Activated CD8-positive, alpha-beta memory T cell treated with anti-CD3 and anti-CD28 coated beads for 36 hours (primary cell): ENCODE measurements at regions not wholly inside any gene's neighbourhood (a gene's known extent, or its start where the extent isn't known, plus 50 kb on each side); places are given as distances from the start of the nearest gene placed in this dataset.

ENCODE experiments used
- CTCF ChIA-PET: fragments of 350-600 bp; sonication (Branson Sonifier 250); formaldehyde crosslinking; loops from one replicate; lab custom pipeline; 2021; ENCODE audit warnings: antibody characterized with exemption; lab: Charles Lee
- POLR2A ChIA-PET: fragments of 350-600 bp; sonication (Branson Sonifier 250); formaldehyde crosslinking; loops from one replicate; lab custom pipeline; 2021; ENCODE audit warnings: antibody characterized with exemption; lab: Charles Lee

DNA sequence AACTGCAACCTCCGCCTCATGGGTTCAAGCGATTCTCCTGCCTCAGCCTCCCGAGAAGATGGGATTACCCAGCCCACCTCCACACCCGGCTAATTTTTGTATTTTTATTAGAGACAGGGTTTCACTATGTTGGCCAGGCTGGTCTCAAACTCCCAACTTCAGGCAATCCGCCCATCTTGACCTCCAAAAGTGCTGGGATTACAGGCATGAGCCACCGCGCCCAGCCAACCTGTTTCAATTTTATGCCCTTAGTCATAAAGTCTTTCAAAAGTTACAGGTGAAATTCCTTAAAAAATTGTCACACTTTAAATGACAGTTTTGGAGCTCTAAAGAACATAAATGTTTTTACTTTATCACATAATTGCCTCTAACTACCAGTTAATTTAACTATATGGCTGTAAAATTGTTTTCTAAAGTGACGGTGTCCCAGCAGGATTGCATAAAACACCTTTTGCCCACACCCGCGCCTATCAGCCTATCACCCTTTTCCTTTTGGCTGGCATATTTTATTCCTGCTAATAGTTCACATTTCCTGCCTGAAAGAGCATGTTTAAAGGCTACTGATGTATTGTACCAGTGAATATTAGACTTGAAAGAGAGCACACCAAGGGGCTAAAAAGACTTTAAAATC, 164.2 kb upstream of the SEMA6D start:
- POLR2A ChIA-PET: no interaction called here

DNA sequence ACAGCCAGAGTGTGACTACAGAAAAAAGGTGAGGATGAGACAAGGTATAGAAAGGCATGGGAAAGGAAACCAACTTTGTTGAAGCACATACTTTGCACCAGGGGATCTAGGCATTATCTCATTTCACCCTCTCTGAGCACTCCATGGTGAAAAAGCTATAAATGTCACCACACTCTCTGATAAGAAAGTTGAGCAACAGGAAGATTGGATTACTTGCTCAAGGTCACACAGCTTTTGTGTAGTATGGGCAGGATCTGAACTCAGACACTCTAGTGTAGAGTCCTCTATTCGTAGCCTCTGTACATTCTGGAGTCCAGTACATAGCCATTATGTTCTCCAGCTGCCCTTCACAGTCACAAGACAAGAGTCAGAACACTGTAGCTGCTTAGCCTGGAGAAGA, 163.4 kb upstream of the SEMA6D start:
- ChIA-PET CTCF (no interaction called here), POLR2A (no interaction called here)

More for the DNA sequence above, 164.2 kb upstream of the SEMA6D start:
- CTCF ChIA-PET: no interaction called here

DNA sequence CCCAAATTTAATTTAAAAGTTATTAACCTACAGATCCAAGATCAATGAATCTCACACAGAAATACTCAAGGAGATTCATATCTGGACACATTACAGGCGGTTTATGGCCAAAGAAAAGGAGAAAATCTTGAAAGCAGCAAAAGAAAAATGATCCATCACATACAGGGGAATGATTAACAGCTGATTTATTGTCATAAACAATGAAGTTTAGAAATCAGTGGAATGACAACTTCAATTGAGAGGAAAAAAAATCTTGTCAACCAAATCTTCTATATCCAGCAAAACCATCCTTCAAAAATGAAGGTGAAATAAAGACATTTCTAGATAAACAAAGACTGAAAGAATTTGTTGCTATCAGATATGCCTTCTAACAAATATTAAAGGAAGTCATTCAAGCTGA, 156.2 kb upstream of the SEMA6D start:
- ChIA-PET POLR2A (no interaction called here), CTCF (no interaction called here)

DNA sequence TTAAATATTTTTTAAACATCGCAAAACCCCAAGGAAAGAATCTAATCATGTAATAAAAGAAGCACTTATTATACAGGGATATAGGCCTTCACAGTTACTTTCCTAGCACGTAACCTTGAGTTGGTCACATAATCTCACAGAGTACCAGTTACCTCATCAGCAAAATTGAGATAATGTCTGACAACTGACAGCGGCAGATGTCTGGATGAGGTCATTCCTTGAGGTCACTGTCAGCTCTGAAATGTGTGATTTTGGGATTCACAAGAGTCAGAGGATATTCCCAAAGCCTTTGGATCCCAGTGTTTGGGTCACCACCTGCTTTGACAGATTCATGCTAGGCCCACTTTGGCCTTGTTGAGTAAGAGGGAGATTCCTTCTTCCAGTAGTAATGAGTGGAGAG, 151.4 kb upstream of the SEMA6D start:
- CTCF ChIA-PET: no interaction called here
- POLR2A ChIA-PET: no interaction called here

DNA sequence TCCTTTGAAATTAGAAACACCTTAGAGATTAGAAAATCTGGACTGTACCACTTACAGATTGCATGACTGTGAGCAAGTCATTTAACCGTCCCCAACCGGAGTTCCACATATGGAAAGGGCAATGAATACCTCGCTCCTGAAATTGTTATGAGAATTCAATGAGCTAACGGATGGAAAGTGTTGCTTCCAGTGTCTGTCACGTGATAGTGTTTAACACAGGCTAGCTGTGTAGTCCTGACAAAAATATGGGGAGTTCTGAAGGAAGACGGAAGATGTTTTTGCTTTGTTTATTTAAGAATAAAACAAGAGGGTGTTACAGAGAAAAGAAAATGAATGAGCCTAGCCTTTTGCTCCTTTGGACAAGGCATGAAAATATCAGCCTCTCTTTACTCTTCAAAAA, 150.7 kb upstream of the SEMA6D start:
- CTCF ChIA-PET: no interaction called here
- POLR2A ChIA-PET: no interaction called here

DNA sequence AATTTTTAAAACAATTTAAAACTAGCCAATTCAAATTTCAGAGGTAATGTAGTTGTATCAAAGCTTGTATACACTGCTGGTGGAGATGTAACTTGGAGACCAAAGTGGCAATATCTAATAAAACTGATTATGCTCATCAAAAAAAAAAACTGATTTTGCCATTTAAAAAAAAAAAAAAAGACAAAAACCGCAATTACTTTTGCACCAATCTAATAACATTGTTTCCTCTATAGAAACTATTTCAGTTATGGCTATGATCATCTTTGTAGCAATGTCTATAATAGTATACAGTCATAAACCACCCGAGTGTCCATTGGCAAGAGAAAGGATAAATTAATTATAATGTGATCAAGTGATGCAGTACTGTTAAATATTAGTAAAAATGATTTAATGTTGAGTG, 149.3 kb upstream of the SEMA6D start:
- CTCF ChIA-PET: no interaction called here

DNA sequence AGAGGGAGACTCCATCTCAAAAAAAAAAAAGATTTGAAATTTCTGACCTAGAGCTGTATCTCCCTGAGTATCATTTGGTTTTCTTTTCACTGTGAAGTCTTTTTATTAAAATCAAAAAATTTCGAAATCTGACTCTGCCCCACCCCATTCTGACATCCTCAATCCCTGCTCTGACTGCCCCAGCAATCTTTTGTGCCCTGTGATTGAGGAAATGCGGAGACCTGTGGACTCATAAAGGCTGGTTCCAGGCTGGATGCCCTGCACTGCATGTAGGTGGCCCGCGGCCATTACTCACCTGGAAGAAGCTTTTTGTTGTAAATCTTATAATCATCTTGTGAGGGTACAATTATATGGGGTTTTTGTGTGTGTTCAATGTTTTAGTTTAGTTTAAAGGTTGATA, 147.3 kb upstream of the SEMA6D start:
- ChIA-PET CTCF (no interaction called here), POLR2A (no interaction called here)

More for the DNA sequence above, 149.3 kb upstream of the SEMA6D start:
- POLR2A ChIA-PET: no interaction called here

DNA sequence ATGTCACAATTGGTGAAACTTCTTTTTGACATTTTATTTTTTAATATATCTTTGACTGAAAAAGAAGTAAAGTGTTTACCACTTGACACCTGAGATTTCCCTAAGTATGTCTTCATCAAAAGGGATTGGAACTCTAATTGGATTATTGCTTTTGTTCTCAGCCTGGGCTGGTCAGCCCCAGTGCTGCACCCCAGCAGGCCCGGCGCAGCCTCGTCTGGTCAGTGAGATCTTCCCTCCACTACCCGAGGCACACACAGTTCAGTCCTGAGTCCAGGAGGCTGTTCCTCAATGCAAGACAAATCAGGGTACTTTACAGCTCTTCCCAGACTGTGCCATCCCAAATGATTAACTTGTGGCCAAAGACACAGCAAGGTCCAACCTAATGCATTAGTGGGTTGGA, 146.9 kb upstream of the SEMA6D start:
- ChIA-PET CTCF (no interaction called here), POLR2A (no interaction called here)

DNA sequence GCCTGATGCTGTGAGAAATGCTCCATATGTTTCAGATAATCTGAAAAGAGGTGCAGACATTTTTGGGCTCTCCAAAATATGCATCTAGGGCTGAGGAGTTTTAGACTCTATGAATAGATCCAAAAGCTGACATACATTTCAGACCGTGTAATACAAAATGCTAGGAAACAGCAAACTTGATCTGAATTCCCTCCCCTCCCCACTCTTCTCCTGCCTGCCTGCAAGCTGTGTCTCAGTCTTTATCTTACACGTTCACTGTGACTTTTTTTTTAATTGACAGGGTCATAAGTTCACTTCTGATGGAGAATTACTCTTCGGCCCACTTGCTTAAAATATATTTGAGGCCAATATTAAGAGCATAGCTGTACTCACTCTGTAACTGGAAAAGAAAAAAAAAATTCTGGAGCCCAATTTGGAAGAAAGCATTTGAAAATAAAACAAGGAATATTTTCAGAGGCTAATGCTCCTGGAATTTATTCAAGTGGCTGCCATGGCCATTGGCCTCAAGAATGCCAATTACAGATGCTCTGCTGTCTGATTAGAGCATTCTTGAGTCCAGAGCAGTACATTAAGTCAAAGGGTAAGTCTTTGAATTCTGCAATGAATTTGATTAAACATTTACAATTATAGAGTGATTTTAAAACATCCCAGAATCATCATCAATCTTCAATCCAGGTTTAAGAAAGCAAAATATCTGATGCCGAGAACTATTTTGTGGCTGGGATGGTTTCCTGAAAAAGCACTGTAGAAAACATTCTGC, 146.2 kb upstream of the SEMA6D start:
- CTCF ChIA-PET: no interaction called here
- POLR2A ChIA-PET: no interaction called here

DNA sequence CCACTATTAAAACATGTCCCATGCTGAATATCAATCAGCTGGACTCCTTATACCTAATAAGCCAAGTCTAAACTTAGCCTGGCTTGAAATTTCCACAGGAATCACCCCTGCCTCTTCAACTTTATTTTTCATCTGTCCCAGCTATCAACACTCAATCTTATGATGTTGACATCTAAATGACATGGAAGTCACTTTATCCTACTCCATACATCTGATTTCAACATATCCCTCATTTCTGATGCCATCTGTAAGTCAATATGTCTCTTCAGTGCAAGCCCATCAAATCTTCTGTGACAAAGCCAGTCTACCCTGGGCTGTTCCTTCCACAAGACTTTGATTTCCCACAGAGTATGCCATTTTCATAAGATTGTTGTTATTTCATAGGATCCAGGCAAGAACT, 143.6 kb upstream of the SEMA6D start:
- CTCF ChIA-PET: no interaction called here
- POLR2A ChIA-PET: no interaction called here

DNA sequence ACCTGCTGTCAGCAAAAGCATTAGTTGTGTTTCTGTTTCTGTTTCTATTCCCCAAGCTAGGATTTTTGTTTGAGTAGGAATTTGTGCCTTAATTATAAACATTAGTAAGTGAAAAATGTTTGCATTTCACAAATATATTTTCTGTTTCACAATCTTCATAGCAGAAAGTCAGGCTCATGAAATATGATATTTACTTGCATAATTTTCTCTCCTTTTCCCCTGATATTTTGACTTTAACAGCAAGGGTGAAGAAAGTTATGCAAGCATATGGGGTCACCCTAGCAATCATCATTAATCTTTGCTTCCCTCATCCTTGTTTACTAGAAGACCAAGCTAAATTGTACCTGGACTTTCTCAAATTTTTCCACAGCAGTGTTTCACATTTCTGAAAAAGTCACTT, 140.3 kb upstream of the SEMA6D start:
- POLR2A ChIA-PET: no interaction called here
- CTCF ChIA-PET: no interaction called here

DNA sequence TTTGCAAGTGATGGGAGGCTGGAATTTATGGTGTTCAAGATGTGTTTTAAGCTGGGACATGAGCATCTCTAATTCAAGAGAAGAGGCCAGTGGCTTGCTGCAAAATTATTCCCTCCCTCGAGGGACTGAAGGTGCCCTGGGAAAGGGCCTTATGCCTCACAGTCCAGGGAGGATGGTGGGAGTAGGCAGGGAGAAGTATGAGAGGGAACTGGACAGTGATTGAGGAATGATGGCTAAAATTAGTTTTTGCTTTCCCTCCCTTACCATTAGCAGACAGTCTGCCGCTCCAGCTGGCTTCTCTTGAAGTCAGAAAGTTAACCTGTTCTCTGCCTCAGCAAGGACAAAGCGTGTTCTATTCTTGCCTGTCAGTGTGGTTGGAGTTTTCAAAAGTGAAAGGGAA, 139.8 kb upstream of the SEMA6D start:
- POLR2A ChIA-PET: no interaction called here
- CTCF ChIA-PET: no interaction called here

DNA sequence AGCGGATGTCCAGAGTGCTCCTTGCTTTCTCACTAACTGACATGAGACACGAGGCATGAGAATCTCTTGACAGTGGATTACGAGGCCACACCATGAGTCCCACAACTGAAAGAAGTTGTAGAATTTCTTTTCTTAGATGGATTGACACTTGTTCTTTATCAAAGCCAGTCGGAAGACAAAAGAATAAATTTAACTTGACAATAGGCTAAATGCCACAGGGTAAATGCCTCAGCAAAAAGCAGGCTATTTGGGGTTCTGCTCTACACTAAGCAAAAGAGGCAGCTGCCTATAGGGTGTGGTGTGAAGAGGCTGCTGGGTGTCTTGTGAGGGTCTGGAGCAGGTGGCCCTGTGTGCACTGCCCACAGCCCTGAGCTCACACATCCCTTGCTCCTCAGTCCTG, 135.1 kb upstream of the SEMA6D start:
- ChIA-PET CTCF (no interaction called here), POLR2A (no interaction called here)

DNA sequence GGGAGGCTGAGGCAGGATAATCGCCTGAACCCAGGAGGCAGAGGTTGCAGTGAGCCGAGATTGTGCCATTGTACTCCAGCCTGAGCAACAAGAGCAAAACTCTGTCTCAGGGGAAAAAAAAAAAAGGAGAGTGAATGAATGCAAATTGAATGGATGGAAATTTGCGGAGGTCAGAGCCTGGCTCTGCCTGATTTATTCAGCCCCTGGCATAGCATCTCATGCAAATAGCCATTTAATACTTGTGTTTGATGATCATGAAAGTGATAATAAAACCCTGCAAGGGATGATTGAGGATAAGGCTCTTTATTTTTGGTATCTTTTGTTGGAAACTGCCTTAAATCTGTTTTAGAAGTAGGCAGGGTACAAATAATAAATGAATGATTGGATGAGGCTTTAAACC, 133.0 kb upstream of the SEMA6D start:
- CTCF ChIA-PET: no interaction called here
- POLR2A ChIA-PET: no interaction called here

DNA sequence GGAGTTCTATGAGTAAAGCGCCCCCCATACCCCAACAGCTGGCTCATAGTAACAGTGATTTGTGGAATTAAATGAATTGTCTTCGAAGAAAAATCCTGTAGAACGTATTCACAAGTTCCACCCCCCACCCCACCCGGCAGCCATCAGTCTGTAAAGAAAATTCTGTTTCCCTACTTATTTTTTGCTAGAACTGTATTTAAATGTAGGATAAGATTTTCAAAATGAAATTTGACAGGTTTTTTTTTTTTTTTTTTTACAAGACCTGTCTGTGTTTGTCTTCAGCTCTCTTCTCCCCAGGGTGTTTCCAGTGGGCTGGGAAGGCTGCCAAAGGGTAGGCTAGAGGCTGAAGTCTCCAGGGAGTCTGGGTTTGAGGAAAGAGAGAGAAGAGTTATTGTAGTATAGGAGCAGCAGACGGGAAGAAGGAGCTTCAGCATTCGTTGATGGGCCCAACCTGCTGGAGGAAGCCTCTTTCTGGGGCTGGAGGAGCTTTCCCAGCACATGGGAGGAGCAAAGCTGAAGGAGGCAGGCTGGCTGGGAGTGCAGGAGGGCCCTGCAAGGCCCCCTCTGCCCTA, 130.6 kb upstream of the SEMA6D start:
- POLR2A ChIA-PET: interaction anchor here (0.7 kb wide), 1 partner anchor 42 kb away, joined by 3 read pairs; no protein-coding TSS in a partner anchor
- CTCF ChIA-PET: no interaction called here

DNA sequence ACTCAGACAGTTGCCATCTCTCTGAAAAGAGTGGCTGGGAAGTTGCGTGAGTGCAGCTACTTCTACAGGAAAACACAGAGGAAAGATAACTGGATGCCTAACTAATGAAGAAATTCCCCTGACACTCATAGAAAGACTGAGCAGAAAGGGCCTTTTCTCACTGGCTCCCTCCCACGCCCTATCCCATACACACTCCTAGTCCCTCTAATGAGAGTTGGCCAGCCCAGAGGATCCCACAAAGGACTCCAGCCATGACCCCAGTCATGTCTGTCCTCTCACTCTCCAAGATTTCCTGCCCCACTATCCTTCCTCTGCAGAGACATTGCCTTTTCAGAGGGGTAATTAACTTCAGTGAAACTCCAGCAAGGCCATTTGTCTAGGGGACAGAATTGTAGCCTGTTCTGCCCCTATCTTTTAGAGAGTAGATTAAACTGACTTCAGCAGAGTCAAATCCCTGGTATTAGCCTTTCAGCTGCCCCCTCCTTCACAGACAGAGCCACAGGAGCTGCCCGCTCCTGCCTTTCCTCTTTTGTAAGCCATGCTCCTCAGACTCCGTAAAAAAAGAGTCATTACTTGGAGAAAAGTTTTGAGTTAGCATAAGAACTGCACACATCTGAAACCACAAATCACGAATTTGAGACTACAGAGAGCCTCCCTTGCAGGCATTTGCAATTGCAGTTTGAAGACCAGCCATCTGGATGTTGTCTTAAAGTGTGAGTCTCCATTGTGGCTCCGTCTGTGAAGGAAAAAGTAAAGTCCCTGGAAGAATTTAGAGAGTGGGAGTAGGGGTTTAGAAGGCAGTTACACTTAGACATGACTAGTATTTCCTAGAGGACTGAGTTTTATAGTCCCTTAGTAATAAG, 129.1 kb upstream of the SEMA6D start:
- ChIA-PET POLR2A (no interaction called here), CTCF (no interaction called here)

DNA sequence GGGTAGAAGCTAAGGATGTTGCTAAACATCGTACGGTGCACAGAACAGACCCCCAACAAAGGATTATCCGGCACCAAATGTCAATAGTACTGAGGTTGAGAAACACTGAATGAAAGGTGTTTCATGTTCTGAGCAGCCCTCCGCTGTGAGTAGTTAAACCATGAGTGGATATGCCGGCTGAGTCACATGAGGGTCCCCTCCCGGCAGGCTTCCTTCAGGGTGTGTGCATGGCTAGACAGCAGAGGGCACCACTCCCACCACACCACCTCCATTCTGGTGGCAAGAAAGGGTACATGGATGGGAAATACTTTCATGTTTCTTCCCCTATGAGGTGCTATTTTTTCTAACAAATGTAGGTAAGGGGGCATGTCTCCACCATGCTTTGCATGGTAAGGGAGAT, 128.3 kb upstream of the SEMA6D start:
- ChIA-PET CTCF (no interaction called here), POLR2A (no interaction called here)

DNA sequence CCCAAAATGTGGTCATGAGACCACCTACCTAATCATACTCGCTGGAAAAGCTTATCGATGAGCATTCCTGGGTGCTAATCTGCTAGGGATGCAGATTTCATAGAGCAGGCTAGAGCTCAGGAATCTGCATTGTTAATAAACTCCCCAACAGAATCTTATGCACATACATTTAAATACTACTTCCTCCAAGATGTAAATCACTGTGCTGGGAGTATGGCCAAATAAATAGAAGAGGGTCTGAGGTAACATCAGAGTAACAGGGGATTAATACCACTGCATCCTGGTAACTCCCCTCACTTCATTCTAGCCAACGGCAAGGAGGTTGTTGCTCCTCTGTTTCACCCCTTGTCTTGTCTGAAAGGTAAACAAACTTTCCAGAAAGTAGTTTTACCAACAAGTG, 118.3 kb upstream of the SEMA6D start:
- ChIA-PET CTCF (no interaction called here), POLR2A (no interaction called here)

DNA sequence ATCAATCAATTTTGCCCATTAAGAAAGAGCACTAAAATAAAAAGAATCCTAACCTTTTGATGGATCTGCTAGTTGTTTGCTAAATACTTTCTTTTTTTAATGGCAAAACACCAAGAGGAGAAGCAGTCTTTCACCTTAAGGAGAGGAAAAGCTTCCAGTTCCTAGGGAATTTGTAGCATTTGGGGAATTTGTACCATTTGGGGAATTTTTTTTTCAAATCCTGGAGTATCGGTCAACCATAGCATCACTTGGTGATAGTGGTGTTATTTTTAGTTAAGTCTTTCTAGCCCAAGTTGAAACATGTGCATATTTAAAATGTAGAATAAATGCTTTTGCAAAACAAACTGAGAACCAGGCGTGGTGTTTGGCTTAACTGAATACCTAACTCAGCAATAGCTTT, 117.5 kb upstream of the SEMA6D start:
- ChIA-PET CTCF (no interaction called here), POLR2A (no interaction called here)

DNA sequence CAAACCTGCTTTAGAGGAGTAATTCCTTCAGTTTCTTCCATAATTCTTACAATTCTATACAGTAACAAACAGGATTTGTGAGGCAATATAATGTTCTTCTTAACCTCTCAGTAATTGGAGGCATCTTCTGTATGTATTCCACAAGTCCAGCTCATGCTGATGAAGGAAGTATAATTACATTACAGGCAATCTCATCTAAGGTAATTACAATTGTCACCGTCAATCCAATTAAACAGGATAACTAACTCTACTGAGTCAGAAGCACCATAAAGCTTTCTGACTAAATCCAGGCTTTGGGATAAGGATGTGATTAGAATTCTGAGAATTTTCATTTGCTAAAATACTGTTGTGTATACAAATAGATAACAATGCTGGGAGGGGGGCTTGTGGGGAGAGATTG, 115.2 kb upstream of the SEMA6D start:
- POLR2A ChIA-PET: no interaction called here
- CTCF ChIA-PET: interaction anchor here (0.8 kb wide), 1 partner anchor 21 kb away, joined by 3 read pairs; no protein-coding TSS in a partner anchor
